ENCODE measurements at regions not wholly inside any gene's neighbourhood (a gene's known extent, or its start where the extent isn't known, plus 50 kb on each side); places are given as distances from the start of the nearest gene placed in this dataset.

DNA sequence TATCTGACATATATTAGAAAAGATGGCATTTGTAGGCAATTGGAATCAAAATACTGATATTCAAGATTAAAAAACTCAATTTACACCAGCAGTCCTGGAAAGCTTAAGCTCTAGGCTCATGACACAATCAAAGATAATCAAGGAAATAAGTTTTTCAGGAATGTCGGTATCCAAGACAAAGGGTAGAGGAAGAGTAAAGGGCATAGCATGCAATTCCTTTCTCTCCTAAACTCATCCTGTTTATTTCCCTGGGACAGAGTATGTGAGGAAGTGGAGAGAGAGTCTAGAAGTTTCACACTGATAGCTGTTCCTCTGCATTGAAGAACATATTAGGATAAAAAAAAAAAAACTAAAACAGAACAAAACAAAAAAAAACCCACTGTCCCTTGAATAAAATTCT lies 2452.1 kb downstream of the PCDH9 start:
- TF ChIP-seq, protein P1, sequence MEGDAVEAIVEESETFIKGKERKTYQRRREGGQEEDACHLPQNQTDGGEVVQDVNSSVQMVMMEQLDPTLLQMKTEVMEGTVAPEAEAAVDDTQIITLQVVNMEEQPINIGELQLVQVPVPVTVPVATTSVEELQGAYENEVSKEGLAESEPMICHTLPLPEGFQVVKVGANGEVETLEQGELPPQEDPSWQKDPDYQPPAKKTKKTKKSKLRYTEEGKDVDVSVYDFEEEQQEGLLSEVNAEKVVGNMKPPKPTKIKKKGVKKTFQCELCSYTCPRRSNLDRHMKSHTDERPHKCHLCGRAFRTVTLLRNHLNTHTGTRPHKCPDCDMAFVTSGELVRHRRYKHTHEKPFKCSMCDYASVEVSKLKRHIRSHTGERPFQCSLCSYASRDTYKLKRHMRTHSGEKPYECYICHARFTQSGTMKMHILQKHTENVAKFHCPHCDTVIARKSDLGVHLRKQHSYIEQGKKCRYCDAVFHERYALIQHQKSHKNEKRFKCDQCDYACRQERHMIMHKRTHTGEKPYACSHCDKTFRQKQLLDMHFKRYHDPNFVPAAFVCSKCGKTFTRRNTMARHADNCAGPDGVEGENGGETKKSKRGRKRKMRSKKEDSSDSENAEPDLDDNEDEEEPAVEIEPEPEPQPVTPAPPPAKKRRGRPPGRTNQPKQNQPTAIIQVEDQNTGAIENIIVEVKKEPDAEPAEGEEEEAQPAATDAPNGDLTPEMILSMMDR (IDR thresholded peaks at IDR 0.05; ENCODE audit: low read length) = no peak
- TF ChIP-seq EZH2 (optimal IDR thresholded peaks at IDR 0.05; ENCODE audit: low read depth, low read length) (no peak), EZH2phosphoT487 (IDR thresholded peaks at IDR 0.05; ENCODE audit: low read length) (no peak)

All from MM.1S (cell line).